Activated CD4-positive, alpha-beta T cell treated with anti-CD3 and anti-CD28 coated beads for 24 hours (primary cell): ENCODE measurements at regions not wholly inside any gene's neighbourhood (a gene's known extent, or its start where the extent isn't known, plus 50 kb on each side); places are given as distances from the start of the nearest gene placed in this dataset.

ENCODE experiments used
- DNase-seq, 2 donors: peaks; one replicate each; pipeline ENCODE4 v3.0.0-alpha.2; 2020; ENCODE audit warnings: low read depth in 2 of 2

DNA sequence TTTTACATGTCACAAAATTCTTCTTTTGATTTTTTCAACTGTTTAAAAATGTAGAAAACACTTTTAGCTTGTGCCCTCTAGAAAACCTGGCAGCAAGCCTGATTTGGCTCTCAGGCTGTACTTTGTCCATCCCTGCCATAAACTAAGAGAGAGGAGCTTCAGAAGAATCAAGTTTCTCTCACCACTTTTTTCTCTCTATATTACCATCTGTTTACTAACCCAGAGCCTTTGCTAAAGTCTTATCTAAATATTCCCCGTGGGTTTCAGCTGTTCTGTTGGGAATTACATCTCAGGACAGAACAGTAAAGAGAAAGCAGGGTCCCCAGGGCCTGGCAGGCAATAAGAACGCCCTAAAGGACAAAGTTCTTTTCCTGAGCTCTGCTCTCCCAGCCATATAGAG, 409.1 kb upstream of the CRIM1 start:
- DNase-seq, result no peak

DNA sequence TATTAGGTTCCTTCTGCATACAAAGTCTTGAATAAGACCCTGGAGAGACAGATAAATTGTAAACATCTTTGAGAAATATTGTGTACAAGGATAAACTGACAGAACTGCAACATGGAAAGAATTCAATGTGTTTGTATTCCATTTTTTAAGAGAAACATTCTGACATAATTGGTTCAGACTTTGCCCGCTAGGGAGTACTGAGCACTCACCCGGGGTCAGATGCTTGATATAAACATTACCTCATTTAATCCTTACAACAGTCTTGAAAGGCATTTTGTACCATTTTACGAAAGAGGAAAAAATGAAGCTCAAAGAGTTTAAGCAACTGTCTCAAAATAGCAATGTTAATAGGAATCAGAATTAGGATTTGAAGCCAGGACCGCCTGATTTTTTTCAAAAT, 416.7 kb upstream of the CRIM1 start:
- DNase-seq, result no peak

DNA sequence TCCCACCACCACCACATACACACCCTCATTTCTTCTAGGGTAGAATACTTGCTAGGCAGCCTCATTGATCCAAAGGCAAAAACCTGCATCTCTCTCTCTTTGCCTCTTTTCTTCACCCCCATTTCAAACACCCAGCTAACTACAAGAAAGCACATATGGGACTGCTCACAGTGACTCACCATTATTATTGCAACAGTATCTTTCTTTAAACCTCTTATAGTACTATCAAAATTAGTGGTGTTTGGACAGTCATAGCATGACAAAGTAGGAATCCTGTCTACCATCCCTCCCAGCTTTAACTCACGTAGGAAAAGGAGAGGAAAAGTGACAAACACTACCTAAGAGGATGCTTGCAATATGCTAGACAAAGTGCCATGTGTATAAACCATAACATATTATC, 422.5 kb upstream of the CRIM1 start:
- DNase-seq, result no peak

DNA sequence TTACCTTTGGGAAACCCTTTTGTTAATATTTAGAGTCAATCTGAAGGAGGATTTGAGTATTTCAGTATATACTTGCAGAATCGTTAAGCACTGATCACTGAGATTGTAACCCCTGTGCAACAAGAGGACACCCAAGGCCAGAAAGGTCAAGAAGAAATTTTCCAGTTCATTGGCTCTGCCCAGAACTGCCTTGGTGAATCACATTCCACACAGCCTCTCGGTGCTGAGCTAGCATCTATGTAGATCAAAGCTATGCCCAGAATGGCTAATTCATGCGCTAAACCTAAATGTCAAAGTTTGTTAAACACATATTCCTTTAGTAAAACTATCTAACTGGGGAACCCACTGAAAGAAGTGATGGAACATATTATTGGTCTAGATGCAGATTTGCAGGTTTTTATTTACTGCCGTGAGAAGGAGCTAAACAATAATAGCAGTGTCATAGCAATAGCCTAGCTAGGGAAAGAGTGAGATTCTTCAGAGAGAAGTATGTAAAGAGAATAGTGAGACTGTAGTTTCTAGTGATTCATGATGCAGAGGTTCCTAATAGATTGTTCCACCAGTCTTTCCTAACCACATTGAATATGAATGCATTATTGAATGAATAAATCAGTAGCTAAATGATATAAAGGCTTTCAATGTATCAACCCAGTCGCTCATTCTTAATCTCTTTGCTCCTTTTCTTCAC, 423.2 kb upstream of the CRIM1 start:
- DNase-seq, result no peak

DNA sequence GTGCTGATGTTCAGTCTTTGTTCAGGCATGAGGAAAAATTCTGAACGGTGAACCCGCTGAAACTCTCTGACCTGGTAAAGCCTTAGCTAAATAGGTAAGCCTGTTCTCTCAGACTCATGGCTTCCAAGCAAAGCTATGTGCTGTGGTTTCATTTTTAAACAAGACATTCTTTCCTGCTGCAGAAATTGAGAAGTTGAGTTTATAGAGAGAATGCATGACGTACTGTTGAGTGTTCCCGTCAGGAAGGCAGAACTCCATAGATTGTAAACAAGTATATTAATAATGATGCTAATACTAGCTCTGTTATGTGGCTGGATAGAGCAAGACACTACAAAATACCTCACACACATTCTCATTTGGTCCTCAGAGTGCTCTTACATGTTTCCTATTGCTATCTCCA, 424.0 kb upstream of the CRIM1 start:
- DNase-seq, result no peak

DNA sequence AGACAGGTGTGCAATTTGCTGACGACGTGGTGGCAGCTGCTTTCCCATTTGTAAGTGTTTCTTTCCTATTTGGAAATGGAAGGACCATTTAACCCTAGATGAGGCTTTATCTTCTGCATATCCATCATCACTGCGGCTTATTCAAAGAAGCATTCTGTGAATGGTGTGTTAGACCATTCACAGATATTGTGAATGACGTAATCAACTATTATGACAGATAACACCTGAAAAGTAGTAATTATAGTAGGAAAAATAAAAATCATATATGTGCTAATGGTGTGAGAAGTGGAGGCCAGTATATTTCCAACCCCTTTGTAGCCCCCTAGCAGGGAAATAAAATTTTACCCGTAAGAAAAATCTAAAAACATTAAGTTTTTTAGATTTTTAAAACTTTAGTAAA, 424.5 kb upstream of the CRIM1 start:
- DNase-seq, result no peak

DNA sequence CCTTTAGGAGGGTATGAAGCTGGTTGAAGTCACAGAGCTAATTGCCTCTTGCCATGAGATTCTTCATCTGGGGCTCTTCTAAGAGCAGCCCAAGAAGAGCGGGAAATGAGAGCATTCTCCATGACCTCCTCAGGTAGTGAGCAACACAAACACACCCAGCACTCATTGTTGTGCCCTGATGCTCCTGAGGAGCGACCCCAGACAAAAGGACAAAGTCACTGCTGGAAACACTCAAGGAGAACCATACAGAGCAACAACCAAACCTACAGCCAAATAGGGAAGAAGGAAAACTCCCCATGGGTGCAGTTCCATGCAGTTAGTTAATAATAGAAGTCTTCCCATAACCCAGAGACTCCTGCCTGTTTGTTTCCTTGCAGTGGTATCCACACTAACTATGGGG, 426.0 kb upstream of the CRIM1 start:
- no peak for DNase-seq

DNA sequence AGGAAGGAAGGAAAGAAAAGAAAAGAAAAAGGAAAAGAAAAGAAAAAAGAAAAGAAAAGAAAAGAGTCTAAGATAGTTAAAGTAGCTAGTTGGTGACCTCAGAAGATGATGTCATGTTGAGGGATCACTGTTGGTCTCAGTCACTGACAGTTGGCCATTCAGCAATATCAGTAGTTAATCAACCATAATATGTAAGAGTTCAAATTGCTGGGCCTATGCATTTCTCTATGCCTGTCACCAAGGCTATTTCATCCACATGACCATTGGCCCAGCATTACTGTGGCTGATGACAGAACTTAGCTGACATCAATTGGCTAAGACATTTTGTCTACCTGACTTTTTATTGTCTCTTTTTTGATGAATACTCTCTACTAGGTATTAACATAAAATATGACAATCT, 435.5 kb upstream of the CRIM1 start:
- DNase-seq, result no peak

DNA sequence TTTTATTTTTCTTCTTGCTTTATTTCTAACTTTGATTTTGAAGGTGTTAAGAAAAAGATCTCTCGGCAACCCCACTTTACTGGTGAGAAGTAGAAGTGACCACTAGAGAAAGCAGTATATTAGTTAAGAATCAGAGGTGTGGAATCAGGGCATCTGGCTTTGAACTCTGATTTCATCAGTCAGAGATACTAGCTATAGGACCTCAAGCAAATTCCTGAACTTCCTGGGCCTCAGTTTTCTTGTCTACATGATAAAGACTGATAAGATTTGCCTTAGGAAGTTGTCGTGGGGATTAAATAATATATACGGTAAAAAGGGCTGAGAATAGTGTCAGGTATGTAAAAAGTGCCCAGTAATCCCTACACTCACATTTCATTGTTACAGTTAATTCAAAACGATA, 440.3 kb upstream of the CRIM1 start:
- DNase-seq, result no peak

DNA sequence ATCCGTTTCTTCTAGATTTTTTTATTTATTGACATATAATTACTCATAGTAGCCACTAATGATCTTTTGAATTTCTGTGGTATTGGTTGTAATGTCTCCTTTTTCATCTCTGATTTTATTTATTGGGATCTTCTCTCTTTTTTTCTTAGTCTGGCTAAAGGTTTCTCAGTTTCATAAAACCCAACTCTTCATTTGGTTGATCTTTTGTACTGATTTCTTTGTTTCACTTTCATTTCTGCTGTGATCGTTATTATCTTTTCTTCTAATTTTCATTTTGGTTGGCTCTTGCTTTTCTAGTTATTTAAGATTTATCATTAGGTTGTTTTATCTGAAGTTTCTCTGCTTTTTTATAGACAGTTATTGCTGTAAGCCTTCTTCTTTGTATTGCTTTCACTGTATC, 463.6 kb upstream of the CRIM1 start:
- DNase-seq, result no peak

DNA sequence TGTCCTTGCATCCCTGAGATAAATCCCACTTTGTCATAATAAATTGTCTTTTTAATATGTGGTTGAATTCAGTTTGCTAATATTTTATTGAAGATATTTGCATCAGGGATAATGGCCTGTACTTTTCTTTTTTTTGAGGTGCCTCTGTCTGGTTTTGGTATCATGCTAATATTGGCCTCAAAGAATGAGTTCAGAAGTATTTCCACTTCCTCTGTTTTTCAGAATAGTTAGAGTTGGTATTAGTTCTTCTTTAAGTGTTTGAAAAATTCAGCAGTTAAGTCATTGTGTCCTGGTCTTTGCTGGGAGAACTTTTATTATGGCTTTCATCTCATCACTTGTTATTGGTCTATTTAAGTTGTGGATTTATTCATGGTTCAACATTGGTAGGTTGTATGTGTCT, 464.1 kb upstream of the CRIM1 start:
- DNase-seq, result no peak

DNA sequence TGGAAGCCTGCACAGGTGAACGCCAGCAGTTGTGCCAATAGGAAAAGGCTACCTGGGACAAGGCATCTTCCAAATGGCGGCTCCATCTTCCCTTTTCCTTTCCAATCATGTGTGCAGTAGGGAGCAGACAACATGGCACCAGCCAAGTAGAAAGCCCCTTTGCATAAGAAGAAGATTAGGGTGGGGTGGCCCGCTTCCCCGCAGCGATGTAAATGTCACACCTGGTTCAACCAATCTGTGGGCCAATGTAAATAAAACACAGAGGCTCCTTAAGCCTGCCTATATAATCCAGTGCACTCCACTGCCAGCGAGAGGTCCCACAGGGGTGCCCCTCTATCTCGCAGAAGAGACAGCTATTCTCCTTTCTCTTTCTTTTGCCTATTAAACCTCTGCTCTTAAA, 468.4 kb upstream of the CRIM1 start:
- DNase-seq, result no peak

DNA sequence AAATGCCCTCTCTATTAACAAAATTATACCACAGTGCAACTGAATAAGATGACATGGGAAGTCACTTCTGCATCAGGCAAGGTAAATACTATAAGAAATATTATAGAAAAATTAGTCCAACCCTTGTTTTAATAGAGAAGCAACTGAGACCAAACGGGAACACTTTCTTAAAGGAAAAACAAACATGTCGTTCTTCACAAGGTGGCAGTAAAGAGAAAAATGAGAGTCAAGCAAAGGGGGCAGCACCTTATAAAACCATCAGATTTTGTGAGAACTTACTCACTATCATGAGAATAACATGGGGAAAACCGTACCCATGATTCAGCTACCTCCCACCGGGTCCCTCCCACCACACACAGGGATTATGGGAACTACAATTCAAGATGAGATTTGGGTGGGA, 481.7 kb upstream of the CRIM1 start:
- DNase-seq, result no peak

DNA sequence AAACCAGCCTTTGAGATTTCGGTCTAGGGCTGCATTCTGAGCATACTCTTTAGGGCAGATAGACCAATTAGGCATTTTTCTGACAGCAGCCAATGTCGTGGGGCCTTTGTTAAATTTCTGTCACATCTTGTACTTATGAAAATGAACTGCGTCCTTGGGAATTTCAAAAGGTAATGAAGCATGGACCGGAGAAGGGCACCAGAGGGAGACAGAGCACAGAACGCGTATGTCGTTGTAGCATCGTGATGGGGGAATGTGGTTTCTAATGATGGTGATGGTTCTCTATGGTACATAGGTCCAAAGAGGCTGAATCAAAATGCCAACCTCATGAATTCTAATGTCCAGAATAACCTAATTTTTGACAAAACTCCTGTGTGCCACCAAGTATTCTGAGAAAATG, 483.9 kb upstream of the CRIM1 start:
- no peak for DNase-seq

DNA sequence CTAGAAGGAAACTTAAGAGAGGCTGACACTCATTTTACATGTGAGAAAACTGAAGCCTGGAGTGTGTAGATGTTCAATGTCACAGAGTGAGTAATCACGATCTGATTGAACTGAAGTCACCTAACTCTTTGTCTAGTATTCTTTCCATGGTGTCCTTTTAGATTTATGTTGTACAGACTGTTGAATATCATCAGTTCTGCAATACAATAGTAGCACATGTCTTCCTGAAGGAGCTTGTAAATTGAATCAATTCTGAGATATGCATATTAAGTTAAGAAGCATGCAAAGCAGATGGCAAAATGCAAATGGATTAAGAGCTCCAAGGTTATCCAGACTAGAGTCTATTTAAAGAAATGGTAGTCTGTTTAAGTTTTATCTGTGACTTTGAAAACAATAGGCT, 484.9 kb upstream of the CRIM1 start:
- no peak for DNase-seq

DNA sequence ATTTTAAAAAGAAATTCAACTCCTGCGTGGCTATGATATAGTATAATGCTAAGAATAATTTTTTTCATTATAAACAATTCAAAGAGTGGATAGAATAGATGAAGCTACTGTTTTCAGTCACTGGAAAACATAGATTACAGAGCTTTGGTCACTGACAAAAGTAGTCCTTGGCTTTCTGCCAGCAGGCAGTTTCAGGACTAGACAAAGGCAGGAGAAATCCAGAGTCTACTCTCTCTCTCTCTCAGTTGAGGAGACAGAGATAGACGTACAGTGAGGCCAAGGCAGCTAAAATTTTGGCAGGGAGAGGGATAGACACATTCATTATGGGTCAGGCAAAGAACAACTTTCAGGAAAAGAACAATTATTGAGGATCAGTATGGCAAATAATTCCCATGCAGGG, 491.4 kb upstream of the CRIM1 start:
- no peak for DNase-seq

DNA sequence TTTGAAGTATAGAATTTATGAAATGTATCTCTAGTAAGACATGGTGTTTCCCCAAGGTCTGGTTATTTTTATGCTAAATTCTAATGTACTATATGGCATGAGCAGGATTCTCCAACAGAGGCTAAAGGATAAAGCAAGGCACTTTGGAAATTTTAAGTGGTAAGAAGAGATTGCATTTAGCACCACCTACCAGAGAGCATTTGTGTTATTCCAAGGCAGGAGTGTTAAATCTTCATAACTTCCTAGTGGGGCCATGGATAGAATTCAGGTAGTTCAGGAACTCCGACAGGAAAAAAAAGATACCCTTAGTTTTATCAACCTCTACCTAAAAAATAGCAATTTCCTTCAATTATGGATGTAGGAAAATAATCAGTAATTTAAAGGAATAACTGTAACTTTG, 497.4 kb upstream of the CRIM1 start:
- no peak for DNase-seq

DNA sequence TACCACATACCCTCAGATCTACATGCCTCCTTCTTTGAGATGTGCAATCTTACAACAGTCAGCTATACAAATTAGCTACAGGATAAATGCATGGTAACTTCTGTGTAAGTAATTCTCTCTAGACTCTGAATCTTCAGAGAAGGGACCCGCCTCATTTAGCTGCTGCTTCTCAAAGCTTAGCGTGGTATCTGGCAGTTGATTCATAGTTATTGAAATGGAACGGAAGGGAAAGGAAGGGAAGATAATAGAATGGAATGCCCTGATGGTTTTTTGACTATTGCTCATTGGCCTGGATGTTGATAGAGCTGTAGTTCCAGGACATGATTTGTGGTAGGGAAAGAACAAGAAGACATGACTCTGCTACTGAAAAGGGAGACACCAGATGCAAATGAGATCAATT, 498.1 kb upstream of the CRIM1 start:
- DNase-seq, result no peak

DNA sequence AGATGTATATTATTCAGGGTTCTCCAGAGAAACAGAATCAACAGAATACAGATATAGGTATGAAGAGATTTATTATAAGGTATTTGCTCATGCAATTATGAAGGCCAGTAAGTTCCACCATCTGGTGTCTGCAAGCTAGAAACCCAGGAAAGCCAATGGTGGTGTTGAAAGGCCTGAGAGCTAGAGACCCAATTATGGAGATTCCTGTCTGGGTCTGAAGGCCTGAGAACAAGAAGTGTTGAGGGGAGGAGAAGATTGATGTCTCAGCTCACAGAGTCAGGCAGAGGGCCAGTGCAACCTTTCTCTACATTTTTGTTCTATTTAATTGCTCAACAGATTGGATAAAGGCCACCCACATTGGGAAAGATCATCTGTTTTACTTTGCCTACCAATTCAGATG, 524.2 kb upstream of the CRIM1 start:
- no peak for DNase-seq

DNA sequence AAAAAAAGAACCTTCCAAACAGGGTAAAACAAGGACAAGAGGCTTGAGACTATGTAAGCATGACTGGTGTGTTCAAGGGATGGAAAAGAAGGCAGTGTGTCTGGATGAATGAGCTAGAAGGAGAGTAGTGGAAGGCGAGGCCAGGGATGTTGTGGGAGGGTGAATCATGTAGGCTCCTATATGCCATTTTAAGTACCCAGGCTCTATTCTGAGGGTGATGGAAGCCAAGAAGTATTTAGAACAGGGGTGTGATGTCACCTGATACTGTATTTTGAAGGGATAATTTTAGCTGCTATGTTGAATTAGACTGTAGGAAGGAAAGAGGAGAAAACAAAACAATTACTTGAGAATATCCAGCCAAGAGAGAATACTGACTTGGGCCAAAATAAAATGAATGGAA, 524.7 kb upstream of the CRIM1 start:
- DNase-seq, result no peak

DNA sequence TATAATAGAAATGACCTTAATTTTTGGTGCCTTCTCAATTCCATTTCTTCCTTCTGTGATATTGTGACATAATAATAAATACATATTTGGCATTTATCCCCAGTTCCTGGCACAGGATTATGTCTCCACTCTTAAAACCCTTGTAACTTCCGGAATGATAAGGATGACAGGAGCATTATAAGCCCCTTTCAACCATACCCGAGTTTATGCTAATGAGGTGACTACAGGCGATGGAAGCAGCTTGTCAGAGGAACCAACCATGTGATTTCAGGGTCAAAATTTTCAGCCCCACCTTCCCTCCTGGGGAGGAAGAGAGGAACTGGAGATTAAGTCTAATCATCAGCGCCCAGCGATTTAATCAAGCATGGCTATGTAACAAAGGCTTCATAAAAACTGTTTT, 528.5 kb upstream of the CRIM1 start:
- no peak for DNase-seq

DNA sequence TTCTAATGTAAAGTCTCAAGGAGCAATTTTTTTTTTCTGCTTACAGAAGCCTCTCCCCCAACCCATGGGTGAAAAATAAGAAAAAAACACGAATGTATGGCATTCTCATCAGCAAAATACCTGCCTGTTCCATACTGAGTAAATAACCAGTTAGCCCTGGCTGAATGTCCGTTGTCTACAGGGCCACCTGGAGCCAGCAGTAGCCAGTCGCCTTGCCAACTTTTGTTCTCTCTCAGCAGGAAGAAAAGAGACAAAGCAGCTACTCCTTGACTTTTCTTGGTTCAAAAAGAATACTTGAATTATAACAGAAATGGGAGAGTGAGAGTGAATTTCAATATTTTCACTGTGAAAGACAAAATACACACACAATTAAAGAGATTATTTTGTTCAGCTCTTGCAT, 532.9 kb upstream of the CRIM1 start:
- DNase-seq, result no peak

DNA sequence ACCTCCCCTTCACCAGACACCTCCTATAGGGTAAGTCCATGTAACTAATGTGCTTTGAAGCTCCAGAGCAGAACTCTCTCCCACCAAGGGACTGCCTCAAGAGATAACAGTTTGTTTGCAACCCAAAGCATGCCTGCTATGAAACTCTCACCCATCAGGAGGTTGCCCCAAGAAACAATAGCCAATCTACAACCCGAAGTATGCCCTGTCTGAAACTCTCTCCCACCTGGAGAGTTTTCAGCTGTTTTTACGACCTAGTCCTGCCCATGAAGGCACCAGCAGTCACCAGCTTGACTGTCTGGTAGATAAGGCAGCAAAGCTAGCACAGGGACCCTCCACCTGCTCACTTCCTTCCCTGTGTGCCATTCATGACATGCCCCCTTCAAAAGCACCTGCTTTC, 533.9 kb upstream of the CRIM1 start:
- no peak for DNase-seq

DNA sequence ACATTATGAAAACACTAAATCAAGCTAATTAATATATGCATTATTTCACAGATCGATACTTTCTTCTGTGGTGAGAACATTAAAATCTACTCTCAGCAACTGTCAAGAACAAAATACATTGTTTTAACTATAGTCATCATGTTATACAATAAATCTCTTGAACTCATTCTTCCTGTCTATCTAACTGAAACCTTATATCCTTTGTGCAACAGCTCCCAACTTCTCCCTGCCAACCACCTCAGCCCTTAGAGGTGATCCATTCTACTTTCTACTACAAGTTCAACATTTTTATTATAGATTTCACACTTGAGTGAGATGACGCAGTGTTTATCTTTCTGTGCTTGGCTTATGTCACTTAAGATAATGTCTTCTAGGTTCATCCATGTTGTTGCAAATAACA, 535.2 kb upstream of the CRIM1 start:
- DNase-seq, result no peak

DNA sequence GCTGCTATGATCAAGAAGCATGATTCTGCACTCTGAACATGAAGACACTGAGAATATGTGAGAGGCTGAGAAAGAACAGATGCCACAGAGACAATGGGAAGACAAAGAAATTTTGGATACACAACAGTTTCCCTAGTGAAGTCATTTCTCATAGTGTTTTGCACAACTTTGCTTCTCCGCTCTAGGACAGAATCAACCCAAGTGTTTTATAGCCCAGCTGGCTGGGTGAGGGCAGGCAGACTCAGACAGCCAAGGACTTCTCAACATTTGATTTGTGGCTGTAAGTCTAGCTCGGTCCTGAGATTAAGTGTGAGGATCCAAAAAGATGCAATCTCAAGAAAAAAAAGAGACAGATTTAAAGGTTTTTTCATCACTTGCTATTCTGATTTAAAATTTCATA, 536.5 kb upstream of the CRIM1 start:
- DNase-seq, result no peak
